GM10266 (cell line): ENCODE measurements at regions not wholly inside any gene's neighbourhood (a gene's known extent, or its start where the extent isn't known, plus 50 kb on each side); places are given as distances from the start of the nearest gene placed in this dataset.
"Not testable (repeated sequence)": the region's sequence is repeated elsewhere in the genome, so short reads cannot be mapped to it uniquely, and the experiment has no call there.

Source experiments
- DNase-seq: peaks from one replicate; pipeline ENCODE4 v3.0.0; 2012; ENCODE audit errors: extremely low spot score
- TF ChIP-seq, protein P1 (sequence below): IDR thresholded peaks from 2 replicates; pipeline ENCODE4 v1.5.1; 2012; ENCODE audit warnings: mild to moderate bottlenecking, low read depth; ENCODE audit not compliant: control insufficient read depth, insufficient read depth; ENCODE audit errors: missing control alignments

DNA sequence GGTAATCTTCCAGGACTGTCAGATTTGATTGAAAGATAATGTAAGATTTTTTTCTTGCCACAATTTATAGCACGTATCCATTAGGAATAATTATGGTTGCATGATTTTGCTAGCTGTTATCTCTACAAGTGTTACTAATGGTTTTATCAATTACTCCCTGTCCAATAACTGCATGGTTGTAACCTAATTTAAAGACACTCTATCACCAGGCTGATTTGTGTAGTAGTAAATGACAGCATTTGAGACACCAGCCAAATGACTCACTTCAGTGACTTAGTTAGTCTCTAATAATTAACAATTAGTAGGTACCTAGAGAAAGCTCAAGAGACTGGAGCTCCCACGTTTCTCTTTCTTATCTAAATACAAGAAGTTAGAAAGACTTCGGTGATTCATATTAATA is 453.8 kb upstream of the POU3F2 start:
- no peak for DNase-seq
- TF ChIP-seq, protein P1, sequence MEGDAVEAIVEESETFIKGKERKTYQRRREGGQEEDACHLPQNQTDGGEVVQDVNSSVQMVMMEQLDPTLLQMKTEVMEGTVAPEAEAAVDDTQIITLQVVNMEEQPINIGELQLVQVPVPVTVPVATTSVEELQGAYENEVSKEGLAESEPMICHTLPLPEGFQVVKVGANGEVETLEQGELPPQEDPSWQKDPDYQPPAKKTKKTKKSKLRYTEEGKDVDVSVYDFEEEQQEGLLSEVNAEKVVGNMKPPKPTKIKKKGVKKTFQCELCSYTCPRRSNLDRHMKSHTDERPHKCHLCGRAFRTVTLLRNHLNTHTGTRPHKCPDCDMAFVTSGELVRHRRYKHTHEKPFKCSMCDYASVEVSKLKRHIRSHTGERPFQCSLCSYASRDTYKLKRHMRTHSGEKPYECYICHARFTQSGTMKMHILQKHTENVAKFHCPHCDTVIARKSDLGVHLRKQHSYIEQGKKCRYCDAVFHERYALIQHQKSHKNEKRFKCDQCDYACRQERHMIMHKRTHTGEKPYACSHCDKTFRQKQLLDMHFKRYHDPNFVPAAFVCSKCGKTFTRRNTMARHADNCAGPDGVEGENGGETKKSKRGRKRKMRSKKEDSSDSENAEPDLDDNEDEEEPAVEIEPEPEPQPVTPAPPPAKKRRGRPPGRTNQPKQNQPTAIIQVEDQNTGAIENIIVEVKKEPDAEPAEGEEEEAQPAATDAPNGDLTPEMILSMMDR: no peak

DNA sequence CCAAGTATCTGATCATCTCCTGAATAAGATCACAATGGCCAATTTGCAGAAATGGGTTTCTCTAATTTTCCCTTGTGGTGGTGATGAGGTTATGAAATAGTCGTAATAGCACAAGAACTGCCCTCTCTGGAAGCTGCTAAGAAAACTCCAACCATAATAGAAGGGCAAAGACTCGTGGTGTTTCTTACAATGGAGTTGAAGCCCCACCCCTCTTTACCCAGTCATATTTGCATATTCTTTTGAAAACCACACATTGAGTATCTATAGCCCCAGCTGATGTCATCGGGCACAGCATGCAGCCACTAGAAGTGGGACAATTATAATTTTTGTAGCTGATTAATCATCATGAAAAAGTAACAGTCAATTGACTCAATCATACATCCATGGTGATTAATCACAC is 452.1 kb upstream of the POU3F2 start:
- TF ChIP-seq, protein P1: no peak
- DNase-seq: no peak

DNA sequence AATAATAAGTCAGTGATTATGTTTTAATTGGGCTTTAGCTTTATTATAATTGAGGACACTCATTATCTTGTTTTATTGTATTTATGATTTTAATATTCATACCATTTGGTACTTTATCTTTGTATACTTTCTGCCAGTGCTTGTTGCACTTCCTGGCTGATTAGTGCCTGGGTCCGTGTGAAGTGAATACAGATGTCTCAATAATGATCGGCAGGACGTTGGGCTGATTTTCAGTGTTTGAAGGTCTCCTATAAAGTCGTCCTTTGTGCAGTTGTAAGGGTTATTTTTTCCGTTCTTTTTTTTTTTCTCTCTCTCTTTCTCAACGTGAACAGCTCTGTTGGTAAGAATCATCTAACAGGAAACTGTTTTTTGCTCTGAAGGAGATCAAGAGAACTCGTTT is 450.0 kb upstream of the POU3F2 start:
- no peak for DNase-seq
- TF ChIP-seq, protein P1: no peak

DNA sequence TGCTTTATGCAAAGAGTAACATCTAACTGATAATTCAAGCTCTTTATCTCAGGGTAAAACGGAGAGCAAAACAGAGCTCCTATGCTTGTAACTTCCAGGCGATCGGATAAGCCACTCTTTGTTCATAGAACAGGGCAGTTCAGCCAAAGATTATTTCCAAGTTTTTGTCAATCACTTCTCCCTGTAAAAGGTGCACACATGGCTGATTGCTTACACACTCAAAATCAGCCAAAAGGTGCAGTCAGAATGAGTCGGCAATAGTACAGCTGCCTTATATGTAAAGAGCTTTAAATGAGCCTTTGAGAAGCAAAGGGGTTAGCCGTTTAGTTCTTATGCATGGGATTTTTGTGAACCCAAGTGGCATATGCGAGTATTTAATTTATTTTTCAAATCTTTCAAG is 449.6 kb upstream of the POU3F2 start:
- TF ChIP-seq, protein P1: no peak
- DNase-seq: no peak

DNA sequence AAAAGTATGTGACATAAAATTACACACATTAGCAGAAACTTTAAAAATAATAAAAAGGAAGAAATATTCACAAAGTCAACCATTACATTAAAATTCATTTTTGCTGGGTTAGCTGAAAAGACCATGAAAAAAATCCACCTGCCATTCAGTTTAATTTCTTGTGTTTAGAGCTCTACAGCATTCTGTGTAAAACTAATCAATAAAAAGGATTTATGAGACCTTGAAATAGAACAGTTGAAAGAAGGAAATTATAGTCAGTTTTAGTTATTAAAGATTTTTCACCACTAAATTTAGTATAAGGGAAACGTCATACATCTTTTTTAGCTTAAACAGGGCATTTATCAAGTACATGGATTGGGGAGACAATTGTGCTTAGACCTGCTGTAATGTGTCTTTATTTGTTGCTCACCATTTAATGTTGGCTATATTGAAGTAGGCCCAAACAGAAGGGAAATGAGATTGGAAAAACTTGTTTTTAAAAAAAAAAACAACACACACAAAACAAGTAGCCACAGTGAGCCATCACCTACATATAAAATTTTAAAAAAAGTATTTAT is 438.7 kb upstream of the POU3F2 start:
- TF ChIP-seq, protein P1: no peak
- DNase-seq: no peak

DNA sequence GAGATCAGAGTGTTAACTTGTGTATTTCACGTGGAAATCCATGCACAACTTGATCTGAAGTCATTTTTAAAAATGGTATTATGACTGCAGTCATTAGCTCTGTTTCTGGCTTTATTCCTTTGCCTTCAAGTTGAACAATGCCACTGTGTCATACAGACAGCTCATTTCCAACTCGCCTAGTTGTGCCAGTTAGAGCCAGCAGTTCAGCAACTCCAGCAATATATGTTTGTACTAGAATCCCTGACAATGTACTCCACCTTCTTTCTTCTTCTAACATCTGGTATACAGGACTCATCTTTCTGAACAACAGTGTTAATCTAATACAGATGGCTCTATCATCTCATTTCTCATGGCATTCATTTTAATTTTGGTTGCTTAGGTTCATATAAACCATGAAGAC is 418.3 kb upstream of the POU3F2 start:
- TF ChIP-seq, protein P1: no peak
- DNase-seq: no peak

DNA sequence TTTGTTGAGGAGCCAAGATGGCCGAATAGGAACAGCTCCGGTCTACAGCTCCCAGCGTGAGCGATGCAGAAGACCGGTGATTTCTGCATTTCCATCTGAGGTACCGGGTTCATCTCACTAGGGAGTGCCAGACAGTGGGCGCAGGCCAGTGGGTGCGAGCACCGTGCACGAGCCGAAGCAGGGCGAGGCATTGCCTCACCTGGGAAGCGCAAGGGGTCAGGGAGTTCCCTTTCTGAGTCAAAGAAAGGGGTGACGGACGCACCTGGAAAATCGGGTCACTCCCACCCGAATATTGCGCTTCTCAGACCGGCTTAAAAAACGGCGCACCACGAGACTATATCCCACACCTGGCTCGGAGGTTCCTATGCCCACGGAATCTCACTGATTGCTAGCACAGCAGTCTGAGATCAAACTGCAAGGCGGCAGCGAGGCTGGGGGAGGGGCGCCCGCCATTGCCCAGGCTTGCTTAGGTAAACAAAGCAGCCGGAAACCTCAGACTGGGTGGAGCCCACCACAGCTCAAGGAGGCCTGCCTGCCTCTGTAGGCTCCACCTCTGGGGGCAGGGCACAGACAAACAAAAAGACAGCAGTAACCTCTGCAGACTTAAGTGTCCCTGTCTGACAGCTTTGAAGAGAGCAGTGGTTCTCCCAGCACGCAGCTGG is 417.7 kb upstream of the POU3F2 start:
- not testable (repeated sequence) for DNase-seq
